H9 (cell line): ENCODE measurements at regions not wholly inside any gene's neighbourhood (a gene's known extent, or its start where the extent isn't known, plus 50 kb on each side); places are given as distances from the start of the nearest gene placed in this dataset.

ENCODE experiments used
- DNase-seq: peaks from one replicate; pipeline ENCODE4 v3.0.0-alpha.2; 2017
- H2AFZ ChIP-seq: one replicate; pipeline ENCODE4 v1.6.1; 2013; ENCODE audit warnings: mild to moderate bottlenecking, low read length, control low read depth, moderate library complexity
- H2AK5ac ChIP-seq: 2 replicates; pipeline ENCODE4 v1.6.1; 2013; ENCODE audit warnings: low read length, control low read depth, mixed read lengths; ENCODE audit not compliant: insufficient read length
- H2BK120ac ChIP-seq: one replicate; pipeline ENCODE4 v1.6.1; 2013; ENCODE audit warnings: low read depth, mild to moderate bottlenecking, low read length, control low read depth, inconsistent platforms; ENCODE audit not compliant: poor library complexity, severe bottlenecking
- H2BK12ac ChIP-seq: 2 replicates; pipeline ENCODE4 v1.6.1; 2013; ENCODE audit warnings: low read length, control low read depth, mixed read lengths, low read depth; ENCODE audit not compliant: insufficient read length
- H2BK15ac ChIP-seq: 2 replicates; pipeline ENCODE4 v1.6.1; 2013; ENCODE audit warnings: low read depth, low read length, control low read depth
- H2BK20ac ChIP-seq: one replicate; pipeline ENCODE4 v1.6.1; 2013; ENCODE audit warnings: low read depth, mild to moderate bottlenecking, low read length, control low read depth, inconsistent platforms; ENCODE audit not compliant: poor library complexity, severe bottlenecking
- H2BK5ac ChIP-seq: 2 replicates; pipeline ENCODE4 v1.6.1; 2013; ENCODE audit warnings: low read length, control low read depth, mixed read lengths; ENCODE audit not compliant: insufficient read length
- H3K14ac ChIP-seq: 2 replicates; pipeline ENCODE4 v1.6.1; 2013; ENCODE audit warnings: low read length, control low read depth; ENCODE audit not compliant: insufficient read depth
- H3K18ac ChIP-seq: 2 replicates; pipeline ENCODE4 v1.6.1; 2013; ENCODE audit warnings: low read depth, mild to moderate bottlenecking, mixed read lengths, low read length, control low read depth; ENCODE audit not compliant: insufficient read length
- H3K23ac ChIP-seq: 2 replicates; pipeline ENCODE4 v1.6.1; 2013; ENCODE audit warnings: low read length, control low read depth, mixed read lengths, low read depth; ENCODE audit not compliant: insufficient read length
- H3K23me2 ChIP-seq: 2 replicates; pipeline ENCODE4 v1.6.1; 2013; ENCODE audit warnings: low read depth, mild to moderate bottlenecking, mixed read lengths, low read length, control low read depth; ENCODE audit not compliant: insufficient read length, poor library complexity, severe bottlenecking
- H3K27ac ChIP-seq: 2 replicates; pipeline ENCODE4 v1.5.1; 2013; ENCODE audit warnings: low read length, control low read depth, mixed read lengths, low read depth; ENCODE audit not compliant: insufficient read length
- H3K27me3 ChIP-seq: 2 replicates; pipeline ENCODE4 v1.6.1; 2013; ENCODE audit warnings: low read length, control low read depth, inconsistent platforms; ENCODE audit not compliant: insufficient read depth
- H3K4ac ChIP-seq: 2 replicates; pipeline ENCODE4 v1.6.1; 2013; ENCODE audit warnings: low read depth, mild to moderate bottlenecking, control low read depth, inconsistent platforms, low read length, moderate library complexity
- H3K4me1 ChIP-seq: 2 replicates; pipeline ENCODE4 v1.6.1; 2013; ENCODE audit warnings: low read length, control low read depth, inconsistent platforms; ENCODE audit not compliant: insufficient read depth
- H3K4me2 ChIP-seq: 2 replicates; pipeline ENCODE4 v1.6.1; 2013; ENCODE audit warnings: low read length, control low read depth, mixed read lengths; ENCODE audit not compliant: insufficient read length, insufficient read depth
- H3K56ac ChIP-seq: 2 replicates; pipeline ENCODE4 v1.6.1; 2013; ENCODE audit warnings: low read depth, mild to moderate bottlenecking, mixed read lengths, low read length, control low read depth; ENCODE audit not compliant: insufficient read length
- H3K79me1 ChIP-seq: 2 replicates; pipeline ENCODE4 v1.6.1; 2013; ENCODE audit warnings: low read depth, mild to moderate bottlenecking, moderate library complexity, low read length, control low read depth, inconsistent platforms; ENCODE audit not compliant: insufficient read depth, poor library complexity, severe bottlenecking
- H3K79me2 ChIP-seq: 2 replicates; pipeline ENCODE4 v1.6.1; 2013; ENCODE audit warnings: low read length, control low read depth, inconsistent platforms; ENCODE audit not compliant: insufficient read depth
- H3K9ac ChIP-seq: 2 replicates; pipeline ENCODE4 v1.6.1; 2013; ENCODE audit warnings: low read length, control low read depth, mixed read lengths; ENCODE audit not compliant: insufficient read length; ENCODE audit errors: extremely low read depth
- H3K9me3 ChIP-seq: one replicate; pipeline ENCODE4 v1.6.1; 2013; ENCODE audit warnings: low read depth, low read length, inconsistent platforms; ENCODE audit not compliant: control insufficient read depth
- H3T11ph ChIP-seq: one replicate; pipeline ENCODE4 v1.6.1; 2013; ENCODE audit warnings: mild to moderate bottlenecking, low read length, control low read depth, inconsistent platforms
- H4K20me1 ChIP-seq: one replicate; pipeline ENCODE4 v1.6.1; 2013; ENCODE audit not compliant: control insufficient read depth, insufficient read length, insufficient read depth
- H4K5ac ChIP-seq: 2 replicates; pipeline ENCODE4 v1.6.1; 2013; ENCODE audit warnings: low read depth, mild to moderate bottlenecking, mixed read lengths, low read length, control low read depth; ENCODE audit not compliant: insufficient read length
- H4K8ac ChIP-seq: replicated peaks from 2 replicates; pipeline ENCODE4 v1.6.1; 2013; ENCODE audit warnings: low read length, control low read depth, mixed read lengths, low read depth; ENCODE audit not compliant: insufficient read length
- H4K91ac ChIP-seq: 2 replicates; pipeline ENCODE4 v1.6.1; 2013; ENCODE audit warnings: low read depth, mild to moderate bottlenecking, moderate library complexity, mixed read lengths, low read length, control low read depth; ENCODE audit not compliant: insufficient read length
- H3K27ac Mint-ChIP-seq, 3 experiments: 2 replicates in 2 of 3; 3 replicates in 1 of 3; pipeline ENCODE4 v1.8.0; 2020 to 2021; ENCODE audit warnings: mixed read lengths in 3 of 3, mild to moderate bottlenecking in 1 of 3, moderate library complexity in 1 of 3
- H3K27me3 Mint-ChIP-seq: 2 replicates; pipeline ENCODE4 v1.8.0; 2021; ENCODE audit warnings: low read depth, mild to moderate bottlenecking, moderate library complexity, mixed read lengths
- H3K36me3 Mint-ChIP-seq, 3 experiments: 2 replicates in 2 of 3; 3 replicates in 1 of 3; pipeline ENCODE4 v1.8.0; 2020 to 2021; ENCODE audit warnings: low read depth in 3 of 3, mixed read lengths in 3 of 3; ENCODE audit not compliant: insufficient read depth in 1 of 3
- H3K4me1 Mint-ChIP-seq, 2 experiments: 2 replicates each; pipeline ENCODE4 v1.8.0; 2020; ENCODE audit warnings: mixed read lengths in 2 of 2
- H3K4me3 Mint-ChIP-seq, 2 experiments: 2 replicates in 1 of 2; 3 replicates in 1 of 2; pipeline ENCODE4 v1.8.0; 2020 to 2021; ENCODE audit warnings: mild to moderate bottlenecking in 2 of 2, mixed read lengths in 2 of 2, moderate library complexity in 1 of 2
- H3K9me3 Mint-ChIP-seq, 2 experiments: 2 replicates in 1 of 2; 3 replicates in 1 of 2; pipeline ENCODE4 v1.8.0; 2020; ENCODE audit warnings: mild to moderate bottlenecking in 2 of 2, mixed read lengths in 2 of 2, moderate library complexity in 1 of 2
- CTCF ChIP-seq: fragments of 200-600 bp; sonication (generic); conservative IDR thresholded peaks from 3 replicates; pipeline ENCODE4 v1.8.0; 2021; ENCODE audit warnings: antibody characterized with exemption, mild to moderate bottlenecking
- WGBS: extraction: QIAGEN DNeasy Blood & Tissue Kit; methylation state at CpG from one replicate; pipeline ENCODE4 v1.1.7; 2013; ENCODE audit warnings: missing lambda C conversion rate, low lambda C conversion rate, mixed read lengths; ENCODE audit not compliant: insufficient read length; ENCODE audit errors: extremely low coverage; 5-methylcytosine and 5-hydroxymethylcytosine counted together

- Histone ChIP-seq H2AK5ac (no peak overlapping the region), H2AFZ (no peak overlapping the region), H3K4me1 (no peaks in the 10 kb centered on the region), H3K9me3 (no peaks in the 10 kb centered on the region), H2BK120ac (no peak overlapping the region), H2BK5ac (no peak overlapping the region), H4K91ac (no peak overlapping the region), H3K79me1 (no peaks in the 10 kb centered on the region), H2BK15ac (no peak overlapping the region), H4K8ac (no peak overlapping the region), H3K56ac (no peak overlapping the region), H2BK20ac (no peak overlapping the region), H3K4ac (no peak overlapping the region), H3K27me3 (no peaks in the 10 kb centered on the region), H3T11ph (no peak overlapping the region), H4K5ac (no peak overlapping the region), H3K79me2 (no peaks in the 10 kb centered on the region), H3K4me2 (no peak overlapping the region), H3K27ac (no peak overlapping the region), H3K23me2 (no peaks in the 10 kb centered on the region), H3K14ac (no peak overlapping the region), H2BK12ac (no peak overlapping the region), H4K20me1 (no peaks in the 10 kb centered on the region), H3K18ac (no peak overlapping the region), H3K9ac (no peak overlapping the region), H3K23ac (no peak overlapping the region)
- Mint-ChIP-seq H3K4me3 (no peak overlapping the region), H3K4me1 (no peaks in the 10 kb centered on the region), H3K36me3 (no peaks in the 10 kb centered on the region), H3K9me3 (no peaks in the 10 kb centered on the region), H3K27me3 (no peaks in the 10 kb centered on the region), H3K27ac (no peak overlapping the region; a peak in 1 of 7 replicates)
- TF ChIP-seq CTCF: no peak
- WGBS: no CpG with 5 or more reads among the region's 6 CpGs
- no peak for DNase-seq
These were observed 392.2 kb downstream of the ETS1 start for GRCh38 chr11:128195057-128195751.
